A549 (cell line): ENCODE measurements at regions not wholly inside any gene's neighbourhood (a gene's known extent, or its start where the extent isn't known, plus 50 kb on each side); places are given as distances from the start of the nearest gene placed in this dataset.

Experiments used
- ATAC-seq, 2 experiments: fragments of 200-7000 bp in 1 of 2; fragments of >200 bp in 1 of 2; cut with Nextera tagmentation in 1 of 2; cut with Tn5 transposase in 1 of 2; 3 replicates each; pipeline versions ENCODE4 v1.8.0 to v1.9.1; 2018 to 2020; ENCODE audit warnings: mild to moderate bottlenecking in 1 of 2, moderate library complexity in 1 of 2
- CTCF ChIA-PET: fragments of 300-600 bp; sonication (Branson Sonifier 250); formaldehyde crosslinking; extraction: SDS; loops from one replicate; lab custom pipeline; 2021; ENCODE audit warnings: antibody characterized with exemption, inconsistent platforms; lab: Yijun Ruan, JAX
- POLR2A ChIA-PET: fragments of 350-600 bp; formaldehyde crosslinking; extraction: SDS; loops from one replicate; lab custom pipeline; 2021; ENCODE audit warnings: antibody characterized with exemption, inconsistent platforms; lab: Yijun Ruan, JAX
- DNase-seq, 2 experiments: peaks; one replicate each; pipeline versions ENCODE4 v3.0.0 to v3.0.0-alpha.2; 2011 to 2016; ENCODE audit warnings: low read depth in 1 of 2, low spot score in 1 of 2
- FAIRE-seq: peaks from 2 replicates; lab custom pipeline; 2011; peaks lifted over from hg19 to GRCh38; lab: Jason Lieb, UNC
- H3K27ac ChIP-seq, 2 experiments: fragments of >200 bp; sonication (Bioruptor Twin); formaldehyde crosslinking; 3 replicates each; pipeline ENCODE4 v1.5.1; 2016 to 2017
- H3K4me1 ChIP-seq: fragments of >200 bp; sonication (Bioruptor Twin); formaldehyde crosslinking; 3 replicates; pipeline ENCODE4 v1.6.1; 2016
- H3K4me2 ChIP-seq: fragments of >200 bp; sonication (Bioruptor Twin); formaldehyde crosslinking; 3 replicates; pipeline ENCODE4 v1.6.1; 2016
- H3K4me3 ChIP-seq: fragments of >200 bp; sonication (Bioruptor Twin); formaldehyde crosslinking; 3 replicates; pipeline ENCODE4 v1.5.1; 2016
- H3K9me3 ChIP-seq: fragments of >200 bp; sonication (Bioruptor Twin); formaldehyde crosslinking; 3 replicates; pipeline ENCODE4 v1.6.1; 2016
- BHLHE40 ChIP-seq: IDR thresholded peaks from 2 replicates; pipeline ENCODE4 v1.6.1; 2012; ENCODE audit warnings: low read depth, low read length, inconsistent platforms
- CHD4 ChIP-seq: fragments of 200-600 bp; sonication (generic); IDR thresholded peaks from 2 replicates; pipeline ENCODE4 v1.6.1; 2016; ENCODE audit warnings: antibody characterized with exemption, mild to moderate bottlenecking, borderline replicate concordance
- ESRRA ChIP-seq: fragments of 150-350 bp; IDR thresholded peaks from 2 replicates; pipeline ENCODE4 v1.6.1; 2014; ENCODE audit warnings: mild to moderate bottlenecking, low read length, borderline replicate concordance
- FOSB ChIP-seq: fragments of 250-450 bp; sonication (Bioruptor Pico); IDR thresholded peaks from 2 replicates; pipeline ENCODE4 v1.5.0; 2020; ENCODE audit warnings: mild to moderate bottlenecking, moderate library complexity
- KDM5A ChIP-seq: fragments of 200-600 bp; sonication (generic); IDR thresholded peaks from 2 replicates; pipeline ENCODE4 v1.6.1; 2016; ENCODE audit warnings: antibody characterized with exemption, mild to moderate bottlenecking
- NR3C1 ChIP-seq: fragments of >200 bp; sonication (Bioruptor Twin); formaldehyde crosslinking; IDR thresholded peaks from 3 replicates; pipeline ENCODE4 v1.6.1; 2017
- RARB ChIP-seq: fragments of 250-450 bp; sonication (Bioruptor Pico); IDR thresholded peaks from 2 replicates; pipeline ENCODE4 v1.8.0; 2021; ENCODE audit warnings: mild to moderate bottlenecking, moderate library complexity
- RCOR1 ChIP-seq: fragments of 150-350 bp; IDR thresholded peaks from 2 replicates; pipeline ENCODE4 v1.6.1; 2014; ENCODE audit warnings: antibody characterized with exemption, low read length, low read depth
- REST ChIP-seq: fragments of 200-600 bp; sonication (generic); IDR thresholded peaks from 2 replicates; pipeline ENCODE4 v1.6.1; 2016; ENCODE audit warnings: antibody characterized with exemption, mild to moderate bottlenecking, moderate library complexity
- RFX5 ChIP-seq: fragments of 450-650 bp; IDR thresholded peaks from 2 replicates; pipeline ENCODE4 v1.7.1; 2014; ENCODE audit warnings: antibody characterized with exemption, mild to moderate bottlenecking, moderate library complexity
- RNF2 ChIP-seq: fragments of 200-600 bp; sonication (generic); IDR thresholded peaks from 2 replicates; pipeline ENCODE4 v1.6.1; 2016; ENCODE audit warnings: low read depth, mild to moderate bottlenecking, antibody characterized with exemption, moderate library complexity, borderline replicate concordance
- SREBF2 ChIP-seq: fragments of 450-650 bp; IDR thresholded peaks from 2 replicates; pipeline ENCODE4 v1.6.1; 2014; ENCODE audit warnings: mild to moderate bottlenecking, moderate library complexity
- TFCP2L1 ChIP-seq: fragments of 250-450 bp; sonication (Bioruptor Pico); IDR thresholded peaks from 2 replicates; pipeline ENCODE4 v1.5.0; 2021; ENCODE audit warnings: mild to moderate bottlenecking
- ZFP36 ChIP-seq: fragments of 450-650 bp; IDR thresholded peaks from 2 replicates; pipeline ENCODE4 v1.6.1; 2014; ENCODE audit warnings: borderline replicate concordance; ENCODE audit not compliant: partially characterized antibody
- WGBS: methylation state at CpG from one replicate; pipeline ENCODE4 v1.1.6; 2017; ENCODE audit errors: missing lambda C conversion rate; 5-methylcytosine and 5-hydroxymethylcytosine counted together
- TF ChIP-seq, protein P1 (sequence below): fragments of >200 bp; sonication (Bioruptor Twin); formaldehyde crosslinking; IDR thresholded peaks from 3 replicates; pipeline ENCODE4 v1.6.1; 2016
- TF ChIP-seq, protein P2 (sequence below): fragments of 150-350 bp; IDR thresholded peaks from 2 replicates; pipeline ENCODE4 v1.6.1; 2014; ENCODE audit warnings: low read depth, mild to moderate bottlenecking, low read length
- TF ChIP-seq, protein P3 (sequence below): fragments of >200 bp; sonication (Bioruptor Twin); formaldehyde crosslinking; IDR thresholded peaks from 3 replicates; pipeline ENCODE4 v1.5.1; 2016

- ATAC-seq, result no peak
- no peak for DNase-seq
- Histone ChIP-seq H3K4me2 (peak overlapping the region; percentile 99), H3K4me1 (peaks cover 33% of the 10 kb centered on the region), H3K4me3 (peak overlapping the region; percentile 79), H3K9me3 (no peaks in the 10 kb centered on the region), H3K27ac (peak overlapping the region; percentile 95 to 100)
- 24% methylated on average over 16 of the region's 17 CpGs for whole genome bisulfite sequencing
- no peak for FAIRE-seq
- TF ChIP-seq RARB (CRISPR knock-in tag) (no peak), KDM5A (no peak), NR3C1 (no peak), RFX5 (no peak), TFCP2L1 (CRISPR knock-in tag) (no peak), ZFP36 (no peak), ESRRA (no peak), BHLHE40 (no peak), REST (no peak), FOSB (CRISPR knock-in tag) (no peak), CHD4 (no peak), SREBF2 (no peak), RCOR1 (no peak), RNF2 (no peak)
- TF ChIP-seq, protein P1, sequence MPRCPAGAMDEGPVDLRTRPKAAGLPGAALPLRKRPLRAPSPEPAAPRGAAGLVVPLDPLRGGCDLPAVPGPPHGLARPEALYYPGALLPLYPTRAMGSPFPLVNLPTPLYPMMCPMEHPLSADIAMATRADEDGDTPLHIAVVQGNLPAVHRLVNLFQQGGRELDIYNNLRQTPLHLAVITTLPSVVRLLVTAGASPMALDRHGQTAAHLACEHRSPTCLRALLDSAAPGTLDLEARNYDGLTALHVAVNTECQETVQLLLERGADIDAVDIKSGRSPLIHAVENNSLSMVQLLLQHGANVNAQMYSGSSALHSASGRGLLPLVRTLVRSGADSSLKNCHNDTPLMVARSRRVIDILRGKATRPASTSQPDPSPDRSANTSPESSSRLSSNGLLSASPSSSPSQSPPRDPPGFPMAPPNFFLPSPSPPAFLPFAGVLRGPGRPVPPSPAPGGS, result no peak
- TF ChIP-seq, protein P2, sequence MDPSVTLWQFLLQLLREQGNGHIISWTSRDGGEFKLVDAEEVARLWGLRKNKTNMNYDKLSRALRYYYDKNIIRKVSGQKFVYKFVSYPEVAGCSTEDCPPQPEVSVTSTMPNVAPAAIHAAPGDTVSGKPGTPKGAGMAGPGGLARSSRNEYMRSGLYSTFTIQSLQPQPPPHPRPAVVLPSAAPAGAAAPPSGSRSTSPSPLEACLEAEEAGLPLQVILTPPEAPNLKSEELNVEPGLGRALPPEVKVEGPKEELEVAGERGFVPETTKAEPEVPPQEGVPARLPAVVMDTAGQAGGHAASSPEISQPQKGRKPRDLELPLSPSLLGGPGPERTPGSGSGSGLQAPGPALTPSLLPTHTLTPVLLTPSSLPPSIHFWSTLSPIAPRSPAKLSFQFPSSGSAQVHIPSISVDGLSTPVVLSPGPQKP, result no peak
- TF ChIP-seq, protein P3, sequence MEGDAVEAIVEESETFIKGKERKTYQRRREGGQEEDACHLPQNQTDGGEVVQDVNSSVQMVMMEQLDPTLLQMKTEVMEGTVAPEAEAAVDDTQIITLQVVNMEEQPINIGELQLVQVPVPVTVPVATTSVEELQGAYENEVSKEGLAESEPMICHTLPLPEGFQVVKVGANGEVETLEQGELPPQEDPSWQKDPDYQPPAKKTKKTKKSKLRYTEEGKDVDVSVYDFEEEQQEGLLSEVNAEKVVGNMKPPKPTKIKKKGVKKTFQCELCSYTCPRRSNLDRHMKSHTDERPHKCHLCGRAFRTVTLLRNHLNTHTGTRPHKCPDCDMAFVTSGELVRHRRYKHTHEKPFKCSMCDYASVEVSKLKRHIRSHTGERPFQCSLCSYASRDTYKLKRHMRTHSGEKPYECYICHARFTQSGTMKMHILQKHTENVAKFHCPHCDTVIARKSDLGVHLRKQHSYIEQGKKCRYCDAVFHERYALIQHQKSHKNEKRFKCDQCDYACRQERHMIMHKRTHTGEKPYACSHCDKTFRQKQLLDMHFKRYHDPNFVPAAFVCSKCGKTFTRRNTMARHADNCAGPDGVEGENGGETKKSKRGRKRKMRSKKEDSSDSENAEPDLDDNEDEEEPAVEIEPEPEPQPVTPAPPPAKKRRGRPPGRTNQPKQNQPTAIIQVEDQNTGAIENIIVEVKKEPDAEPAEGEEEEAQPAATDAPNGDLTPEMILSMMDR, result no peak
- POLR2A ChIA-PET, result interaction anchor here (0.7 kb wide), 1 partner anchor 29 kb away, joined by 4 read pairs; no protein-coding TSS in a partner anchor
- CTCF ChIA-PET, result interaction anchor here (0.6 to 9.0 kb wide), 8 partner anchors 9 to 266 kb away, joined by 3 to 73 read pairs (median 4); a partner anchor contains a TSS
Observed at GRCh38 chr14:73787486-73788316, 63.9 kb upstream of the PTGR2 start.
